ENCODE measurements at regions not wholly inside any gene's neighbourhood (a gene's known extent, or its start where the extent isn't known, plus 50 kb on each side); places are given as distances from the start of the nearest gene placed in this dataset.

DNA sequence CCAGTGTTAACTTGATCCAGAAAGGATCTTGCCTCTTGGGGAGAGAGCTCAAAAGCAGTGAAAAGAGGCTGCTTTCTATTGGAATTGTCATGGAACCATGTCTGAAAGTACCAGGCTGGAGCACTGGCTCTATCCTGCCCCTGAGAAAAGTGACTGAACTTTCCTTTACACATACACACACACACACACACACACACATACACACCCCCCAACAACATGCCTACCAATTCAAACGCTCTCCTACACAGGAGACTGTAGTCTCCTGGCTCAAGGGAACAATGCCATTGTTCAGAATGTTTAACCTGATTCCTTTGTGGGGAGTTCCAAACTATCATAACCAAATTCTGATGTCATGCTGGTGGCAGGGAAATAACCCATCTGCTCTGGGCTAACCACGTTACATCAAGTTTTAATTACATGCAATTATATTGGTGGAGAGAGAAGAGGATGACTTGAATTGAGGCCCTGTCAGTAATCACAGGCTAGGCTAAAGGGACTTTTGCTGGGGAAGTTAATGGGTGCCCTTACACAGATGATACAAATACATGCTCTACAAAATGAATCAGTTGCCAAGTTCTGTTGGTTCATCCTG lies 52.3 kb upstream of the DUSP10 start:
- Histone ChIP-seq H3K9me3 (ENCODE audit: control insufficient read depth, insufficient read depth, low read length) (no peaks in the 10 kb centered on the region), H3K79me2 (ENCODE audit: control insufficient read depth, low read length) (no peaks in the 10 kb centered on the region), H3K27me3 (ENCODE audit: control insufficient read depth, low read length) (no peaks in the 10 kb centered on the region), H3F3A (ENCODE audit: control insufficient read depth, insufficient read depth) (no peaks in the 10 kb centered on the region), H3K4me3 (ENCODE audit: low read length) (peak overlapping the region; percentile 30), H3K4me1 (ENCODE audit: control insufficient read depth, low read length) (peaks cover 23% of the 10 kb centered on the region), H3K36me3 (ENCODE audit: control insufficient read depth, low read length) (no peaks in the 10 kb centered on the region), H3K9me2 (replicated peaks; ENCODE audit: control insufficient read depth, low read length) (no peaks in the 10 kb centered on the region), H4K20me1 (ENCODE audit: control insufficient read depth, insufficient read depth, low read depth, low read length) (no peaks in the 10 kb centered on the region), H3K4me2 (ENCODE audit: low read length) (peak overlapping the region; percentile 56), H3K27ac (ENCODE audit: low read depth, low read length) (no peak overlapping the region)
- TF ChIP-seq, protein P1, sequence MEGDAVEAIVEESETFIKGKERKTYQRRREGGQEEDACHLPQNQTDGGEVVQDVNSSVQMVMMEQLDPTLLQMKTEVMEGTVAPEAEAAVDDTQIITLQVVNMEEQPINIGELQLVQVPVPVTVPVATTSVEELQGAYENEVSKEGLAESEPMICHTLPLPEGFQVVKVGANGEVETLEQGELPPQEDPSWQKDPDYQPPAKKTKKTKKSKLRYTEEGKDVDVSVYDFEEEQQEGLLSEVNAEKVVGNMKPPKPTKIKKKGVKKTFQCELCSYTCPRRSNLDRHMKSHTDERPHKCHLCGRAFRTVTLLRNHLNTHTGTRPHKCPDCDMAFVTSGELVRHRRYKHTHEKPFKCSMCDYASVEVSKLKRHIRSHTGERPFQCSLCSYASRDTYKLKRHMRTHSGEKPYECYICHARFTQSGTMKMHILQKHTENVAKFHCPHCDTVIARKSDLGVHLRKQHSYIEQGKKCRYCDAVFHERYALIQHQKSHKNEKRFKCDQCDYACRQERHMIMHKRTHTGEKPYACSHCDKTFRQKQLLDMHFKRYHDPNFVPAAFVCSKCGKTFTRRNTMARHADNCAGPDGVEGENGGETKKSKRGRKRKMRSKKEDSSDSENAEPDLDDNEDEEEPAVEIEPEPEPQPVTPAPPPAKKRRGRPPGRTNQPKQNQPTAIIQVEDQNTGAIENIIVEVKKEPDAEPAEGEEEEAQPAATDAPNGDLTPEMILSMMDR (IDR thresholded peaks at IDR 0.05; ENCODE audit: low read depth, low read length, poor library complexity, severe bottlenecking): no peak
- no peak for TF ChIP-seq EZH2phosphoT487 (IDR thresholded peaks at IDR 0.05; ENCODE audit: borderline replicate concordance, low read length)

- no peaks in the 10 kb centered on the region for H3K9me2 ChIP-seq (replicated peaks; ENCODE audit: control insufficient read depth, low read length)
- H4K20me1 ChIP-seq (ENCODE audit: control insufficient read depth, insufficient read depth, low read depth, low read length): no peaks in the 10 kb centered on the region
- no peaks in the 10 kb centered on the region for H3K9me3 ChIP-seq (ENCODE audit: control insufficient read depth, insufficient read depth, low read length)
- TF ChIP-seq EZH2phosphoT487 (IDR thresholded peaks at IDR 0.05; ENCODE audit: borderline replicate concordance, low read length): no peak
- TF ChIP-seq, protein P1 (IDR thresholded peaks at IDR 0.05; ENCODE audit: low read depth, low read length, poor library complexity, severe bottlenecking): no peak
- H3F3A ChIP-seq (ENCODE audit: control insufficient read depth, insufficient read depth): no peaks in the 10 kb centered on the region
- H3K36me3 ChIP-seq (ENCODE audit: control insufficient read depth, low read length): no peaks in the 10 kb centered on the region
- 0 out of 2 replicates have a peak overlapping the region, but pooled peaks have one; percentile 17 for H3K27ac ChIP-seq (ENCODE audit: low read depth, low read length)
- peaks cover 23% of the 10 kb centered on the region for H3K4me1 ChIP-seq (ENCODE audit: control insufficient read depth, low read length)
- H3K27me3 ChIP-seq (ENCODE audit: control insufficient read depth, low read length): no peaks in the 10 kb centered on the region
- no peaks in the 10 kb centered on the region for H3K79me2 ChIP-seq (ENCODE audit: control insufficient read depth, low read length)
- H3K4me3 ChIP-seq (ENCODE audit: low read length): peak overlapping the region; percentile 30
- peak overlapping the region; percentile 56 for H3K4me2 ChIP-seq (ENCODE audit: low read length)
Measured at GRCh38 chr1:221793439-221794078, 51.7 kb upstream of the DUSP10 start.

GRCh38 chr1:221791846-221792245 lies 50.0 kb upstream of the DUSP10 start:
- Histone ChIP-seq H3K79me2 (ENCODE audit: control insufficient read depth, low read length) (no peaks in the 10 kb centered on the region), H3K4me3 (ENCODE audit: low read length) (no peak overlapping the region), H3K27me3 (ENCODE audit: control insufficient read depth, low read length) (no peaks in the 10 kb centered on the region), H3K9me2 (replicated peaks; ENCODE audit: control insufficient read depth, low read length) (no peaks in the 10 kb centered on the region), H3K27ac (ENCODE audit: low read depth, low read length) (no peak overlapping the region), H3F3A (ENCODE audit: control insufficient read depth, insufficient read depth) (no peaks in the 10 kb centered on the region), H3K36me3 (ENCODE audit: control insufficient read depth, low read length) (no peaks in the 10 kb centered on the region), H3K4me1 (ENCODE audit: control insufficient read depth, low read length) (peaks cover 23% of the 10 kb centered on the region), H4K20me1 (ENCODE audit: control insufficient read depth, insufficient read depth, low read depth, low read length) (no peaks in the 10 kb centered on the region), H3K4me2 (ENCODE audit: low read length) (no peak overlapping the region), H3K9me3 (ENCODE audit: control insufficient read depth, insufficient read depth, low read length) (no peaks in the 10 kb centered on the region)
- no peak for TF ChIP-seq EZH2phosphoT487 (IDR thresholded peaks at IDR 0.05; ENCODE audit: borderline replicate concordance, low read length)
- TF ChIP-seq, protein P1 (IDR thresholded peaks at IDR 0.05; ENCODE audit: low read depth, low read length, poor library complexity, severe bottlenecking): no peak
